Glomerular visceral epithelial cell (primary cell): ENCODE measurements at regions not wholly inside any gene's neighbourhood (a gene's known extent, or its start where the extent isn't known, plus 50 kb on each side); places are given as distances from the start of the nearest gene placed in this dataset.

Source experiments
- DNase-seq: peaks from one replicate; pipeline ENCODE4 v3.0.0-alpha.2; 2016; ENCODE audit errors: extremely low spot score

DNA sequence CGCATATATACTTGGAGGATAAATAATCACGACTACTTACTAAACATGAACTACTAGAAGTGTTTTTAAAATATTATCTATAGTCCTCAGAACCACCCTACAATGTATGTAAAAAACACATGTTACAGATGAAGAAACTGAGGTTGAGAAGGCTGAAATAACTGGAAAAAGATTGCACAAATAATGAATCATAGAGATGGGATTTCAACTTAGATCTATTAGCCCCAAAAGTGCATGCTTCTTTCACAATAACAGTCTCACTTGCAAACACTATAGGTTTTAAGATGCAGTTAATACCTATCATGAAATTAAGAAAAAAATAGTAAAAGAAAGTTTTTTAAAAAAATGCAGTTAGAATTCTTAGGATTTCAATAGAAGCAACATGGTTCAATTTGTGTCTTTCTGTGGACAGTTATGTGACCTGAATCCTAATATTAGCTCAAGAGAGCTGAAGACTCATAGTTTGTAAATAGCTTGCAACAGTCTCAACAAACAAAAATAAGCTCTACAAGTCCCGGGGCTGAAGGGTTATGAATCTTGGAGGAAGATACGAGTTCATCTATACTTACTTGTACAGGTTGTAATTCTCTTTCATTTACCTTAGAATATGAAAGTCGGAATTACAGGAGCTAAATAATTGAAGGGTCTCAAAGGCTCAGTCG, 58.6 kb upstream of the NTPCR start:
- DNase-seq: no peak

DNA sequence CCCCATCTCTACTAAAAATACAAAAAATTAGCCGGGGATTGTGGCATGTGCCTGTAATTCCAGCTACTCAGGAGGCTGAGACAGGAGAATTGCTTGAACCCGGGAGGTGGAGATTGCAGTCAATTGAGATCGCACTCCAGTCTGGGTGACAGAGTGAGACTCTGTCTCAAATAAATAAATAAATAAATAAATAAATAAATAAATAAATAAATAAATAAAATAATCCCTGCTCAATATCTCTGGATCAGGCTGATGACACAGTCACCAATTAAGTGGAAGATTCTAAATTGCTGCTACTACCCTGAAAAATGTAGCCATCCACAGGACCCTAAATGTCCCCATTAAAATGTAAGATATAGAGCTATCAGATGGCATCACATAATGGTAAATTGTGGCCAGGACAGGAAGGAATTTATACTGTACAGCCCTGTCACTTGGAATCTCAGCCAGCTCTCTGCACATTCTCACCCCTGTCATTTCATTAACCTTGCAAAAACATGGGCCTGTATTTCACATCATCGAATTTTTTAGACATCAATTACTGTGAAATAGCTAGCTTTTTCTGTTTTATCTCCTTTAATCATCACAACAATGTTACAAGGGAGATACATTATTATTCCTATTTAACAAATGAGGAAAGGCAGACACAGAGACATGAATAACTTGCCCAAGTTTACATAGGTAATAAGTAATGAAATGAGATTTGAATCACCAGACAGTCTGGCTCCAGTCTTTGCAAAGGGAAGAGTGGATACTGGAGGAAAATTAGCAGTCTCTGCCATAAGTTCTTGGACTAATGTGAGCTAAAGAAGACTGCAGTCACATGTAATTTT, 56.7 kb upstream of the NTPCR start:
- DNase-seq: no peak

GRCh38 chr1:232894436-232894835, 56.0 kb upstream of the NTPCR start:
- no peak for DNase-seq

- no peak for DNase-seq
Measured at GRCh38 chr1:232897949-232898465, 52.4 kb upstream of the NTPCR start.

GRCh38 chr1:232899268-232899667, 51.1 kb upstream of the NTPCR start:
- DNase-seq: no peak

DNA sequence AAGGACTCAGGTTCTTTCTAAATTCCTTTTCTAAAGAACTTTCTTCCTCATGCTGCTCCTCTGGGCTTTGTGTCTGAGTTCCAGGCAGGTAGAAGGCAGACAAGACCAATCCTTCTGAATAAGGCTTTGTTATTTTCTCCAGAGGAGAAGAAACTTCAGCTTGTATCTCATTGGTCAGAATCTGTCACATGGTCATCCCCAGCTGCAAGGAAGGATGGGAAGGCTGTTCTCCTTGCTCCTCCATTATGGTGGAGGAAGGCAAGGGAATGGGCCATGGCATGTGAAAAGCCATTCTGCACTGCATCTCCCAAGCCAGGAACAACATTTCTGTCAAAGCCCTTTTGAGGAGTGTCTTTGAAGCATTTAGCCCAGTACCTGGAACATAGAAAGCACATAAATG, 50.6 kb upstream of the NTPCR start:
- no peak for DNase-seq
